ENCODE measurements at regions not wholly inside any gene's neighbourhood (a gene's known extent, or its start where the extent isn't known, plus 50 kb on each side); places are given as distances from the start of the nearest gene placed in this dataset.

- TF ChIP-seq POLR2A (IDR thresholded peaks at IDR 0.05): no peak
- TF ChIP-seq CTCF (IDR thresholded peaks at IDR 0.05): no peak
Observed at GRCh38 chrX:22585831-22586230, 313.1 kb downstream of the CBLL2 start.

Data from adrenal gland (tissue), 5 donors.